DND-41 (cell line): ENCODE measurements at regions not wholly inside any gene's neighbourhood (a gene's known extent, or its start where the extent isn't known, plus 50 kb on each side); places are given as distances from the start of the nearest gene placed in this dataset.

Experiments used
- ATAC-seq: fragments of 200-7000 bp; cut with Tn5 transposase; 3 replicates; pipeline ENCODE4 v1.9.1; 2021; ENCODE audit warnings: low read depth; ENCODE audit not compliant: insufficient read depth
- DNase-seq: peaks from one replicate; pipeline ENCODE4 v3.0.0-alpha.2; 2020
- H2AFZ ChIP-seq: 2 replicates; pipeline ENCODE4 v1.6.0; 2012; ENCODE audit warnings: low read depth, low read length
- H3K27ac ChIP-seq: 2 replicates; pipeline ENCODE4 v1.5.1; 2012; ENCODE audit warnings: low read length, inconsistent platforms
- H3K27me3 ChIP-seq: fragments of 200-600 bp; sonication (generic); 2 replicates; pipeline ENCODE4 v1.6.0; 2012; ENCODE audit warnings: low read length, mild to moderate bottlenecking, inconsistent platforms; ENCODE audit not compliant: insufficient read depth, poor library complexity
- H3K36me3 ChIP-seq: 2 replicates; pipeline ENCODE4 v1.5.1; 2012; ENCODE audit warnings: low read length, inconsistent platforms; ENCODE audit not compliant: insufficient read depth
- H3K4me1 ChIP-seq: 2 replicates; pipeline ENCODE4 v1.5.1; 2012; ENCODE audit warnings: mild to moderate bottlenecking, low read length; ENCODE audit not compliant: insufficient read depth
- H3K4me2 ChIP-seq: 2 replicates; pipeline ENCODE4 v1.6.0; 2012; ENCODE audit warnings: mild to moderate bottlenecking, moderate library complexity, low read length, inconsistent platforms; ENCODE audit not compliant: insufficient read depth
- H3K4me3 ChIP-seq, 2 experiments: fragments of 200-600 bp in 1 of 2; shearing (Covaris generic) in 1 of 2; 2 replicates each; pipeline ENCODE4 v1.5.1; 2012 to 2016; ENCODE audit warnings: inconsistent platforms in 2 of 2, low read length in 2 of 2, mild to moderate bottlenecking in 2 of 2, low read depth in 1 of 2, moderate library complexity in 1 of 2
- H3K79me2 ChIP-seq: 2 replicates; pipeline ENCODE4 v1.6.0; 2012; ENCODE audit warnings: low read length, inconsistent platforms; ENCODE audit not compliant: insufficient read depth
- H3K9ac ChIP-seq: 2 replicates; pipeline ENCODE4 v1.6.0; 2012; ENCODE audit warnings: low read depth, mild to moderate bottlenecking, inconsistent platforms, low read length, moderate library complexity
- H3K9me3 ChIP-seq: 2 replicates; pipeline ENCODE4 v1.5.1; 2012; ENCODE audit warnings: low read length, moderate library complexity, mild to moderate bottlenecking, inconsistent platforms; ENCODE audit not compliant: insufficient read depth, severe bottlenecking
- H4K20me1 ChIP-seq: 2 replicates; pipeline ENCODE4 v1.6.0; 2012; ENCODE audit warnings: low read length; ENCODE audit not compliant: insufficient read depth
- CTCF ChIP-seq: IDR thresholded peaks from 2 replicates; pipeline ENCODE4 v1.5.1; 2012; ENCODE audit warnings: borderline replicate concordance, low read length, moderate library complexity, mild to moderate bottlenecking; ENCODE audit not compliant: poor library complexity, severe bottlenecking; ENCODE audit errors: extremely low read depth
- EZH2 ChIP-seq: IDR thresholded peaks from 3 replicates; pipeline ENCODE4 v1.6.1; 2012; ENCODE audit warnings: borderline replicate concordance, low read depth, mild to moderate bottlenecking, moderate library complexity, low read length, inconsistent platforms; ENCODE audit not compliant: severe bottlenecking

DNA sequence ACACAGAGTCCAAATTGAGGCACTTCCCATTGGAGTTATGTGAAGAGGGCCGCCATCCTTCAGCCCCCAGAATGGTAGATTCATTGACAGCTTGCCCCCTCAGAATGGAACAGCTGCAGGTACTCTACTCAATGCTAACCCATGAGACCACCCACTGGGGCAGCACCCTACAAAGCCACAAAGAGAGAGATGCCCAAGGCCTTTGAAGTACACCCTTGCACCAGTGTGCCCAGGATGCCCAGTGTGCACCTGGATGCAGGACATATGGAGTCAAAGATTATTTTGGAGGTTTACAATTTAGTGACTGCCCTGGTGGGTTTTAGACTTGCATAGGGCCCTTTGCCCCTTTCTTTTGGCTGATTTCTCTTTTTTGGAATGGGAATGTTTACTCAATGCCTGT, 933.9 kb downstream of the SLC16A7 start:
- ATAC-seq (no peak), DNase-seq (no peak)
- H3K4me1 ChIP-seq: no peaks in the 10 kb centered on the region
- H3K9ac ChIP-seq: no peak overlapping the region
- H3K9me3 ChIP-seq: no peaks in the 10 kb centered on the region
- H3K79me2 ChIP-seq: no peaks in the 10 kb centered on the region
- no peaks in the 10 kb centered on the region for H4K20me1 ChIP-seq
- no peak overlapping the region for H3K27ac ChIP-seq
- no peaks in the 10 kb centered on the region for H3K36me3 ChIP-seq
- H2AFZ ChIP-seq: no peak overlapping the region
- no peak overlapping the region for H3K4me2 ChIP-seq
- H3K4me3 ChIP-seq: no peak overlapping the region
- H3K27me3 ChIP-seq: no peaks in the 10 kb centered on the region
- TF ChIP-seq EZH2: no peak
- no peak for TF ChIP-seq CTCF

DNA sequence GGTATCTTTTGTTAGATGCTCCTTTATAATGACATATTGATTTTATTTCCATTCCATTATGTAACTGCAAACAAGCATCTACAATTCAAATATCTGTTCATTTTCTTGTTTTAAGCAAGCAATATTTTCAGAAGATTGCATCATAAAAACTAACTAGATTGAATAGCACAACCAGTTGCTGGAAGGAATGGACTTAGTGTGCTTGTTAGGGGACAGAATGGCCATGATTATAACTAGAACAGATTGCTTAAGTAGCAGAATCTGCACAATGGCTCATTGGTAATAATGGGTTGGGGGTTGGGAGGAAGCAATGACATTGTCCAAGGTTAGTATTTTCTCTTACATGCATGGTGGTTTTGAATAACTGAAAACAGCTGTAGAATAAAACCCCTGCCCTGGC, 939.5 kb downstream of the SLC16A7 start:
- no peaks in the 10 kb centered on the region for H4K20me1 ChIP-seq
- H3K4me2 ChIP-seq: no peak overlapping the region
- H3K36me3 ChIP-seq: no peaks in the 10 kb centered on the region
- H2AFZ ChIP-seq: no peak overlapping the region
- H3K27ac ChIP-seq: no peak overlapping the region
- TF ChIP-seq EZH2 (no peak), CTCF (no peak)
- H3K9me3 ChIP-seq: no peaks in the 10 kb centered on the region
- no peak overlapping the region for H3K4me3 ChIP-seq
- H3K27me3 ChIP-seq: no peaks in the 10 kb centered on the region
- no peaks in the 10 kb centered on the region for H3K79me2 ChIP-seq
- no peak for ATAC-seq
- DNase-seq: no peak
- H3K4me1 ChIP-seq: no peaks in the 10 kb centered on the region; the same call in 1 of the 2 replicates
- no peak overlapping the region for H3K9ac ChIP-seq

DNA sequence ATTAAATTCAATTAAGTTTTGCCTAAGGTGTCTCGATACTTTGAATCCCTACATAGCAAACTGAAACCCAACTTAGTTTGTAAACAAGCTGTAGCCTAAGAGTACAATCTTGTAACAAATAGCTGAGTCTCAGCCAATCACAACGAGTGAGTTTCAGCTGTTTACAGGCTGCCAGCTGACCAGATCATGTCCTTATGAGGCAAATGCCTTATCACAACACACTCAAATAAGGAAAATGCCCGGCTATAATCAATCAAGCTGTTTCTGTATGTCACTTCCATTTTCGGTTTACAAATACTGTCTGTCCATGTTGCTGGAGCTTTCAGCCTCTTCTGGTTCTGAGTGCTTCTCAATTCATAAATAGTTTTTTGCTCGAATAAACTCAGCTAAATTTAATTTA, 943.8 kb downstream of the SLC16A7 start:
- Histone ChIP-seq H2AFZ (no peak overlapping the region), H3K4me3 (no peak overlapping the region), H3K27ac (no peak overlapping the region)

More for the DNA sequence above, 943.8 kb downstream of the SLC16A7 start:
- no peaks in the 10 kb centered on the region for H3K36me3 ChIP-seq
- no peaks in the 10 kb centered on the region for H4K20me1 ChIP-seq
- H3K4me1 ChIP-seq: no peaks in the 10 kb centered on the region; the same call in 1 of the 2 replicates
- H3K79me2 ChIP-seq: no peaks in the 10 kb centered on the region
- DNase-seq: no peak
- no peak overlapping the region for H3K9ac ChIP-seq
- no peak overlapping the region for H3K4me2 ChIP-seq
- TF ChIP-seq EZH2: no peak
- no peak for TF ChIP-seq CTCF
- H3K9me3 ChIP-seq: no peaks in the 10 kb centered on the region
- no peak for ATAC-seq
- H3K27me3 ChIP-seq: no peaks in the 10 kb centered on the region
